Rectal smooth muscle tissue (tissue), 1 donor: ENCODE measurements at regions not wholly inside any gene's neighbourhood (a gene's known extent, or its start where the extent isn't known, plus 50 kb on each side); places are given as distances from the start of the nearest gene placed in this dataset.

Experiments used
- H3K27ac ChIP-seq: one replicate; pipeline ENCODE4 v1.7.0; 2013; ENCODE audit warnings: low read depth, low read length, inconsistent platforms
- H3K27me3 ChIP-seq: one replicate; pipeline ENCODE4 v1.7.0; 2013; ENCODE audit warnings: low read length; ENCODE audit not compliant: control insufficient read depth, insufficient read depth
- H3K36me3 ChIP-seq: one replicate; pipeline ENCODE4 v1.7.0; 2013; ENCODE audit warnings: low read length; ENCODE audit not compliant: control insufficient read depth, insufficient read depth
- H3K4me1 ChIP-seq: one replicate; pipeline ENCODE4 v1.7.0; 2013; ENCODE audit warnings: low read length; ENCODE audit not compliant: control insufficient read depth, insufficient read depth
- H3K4me3 ChIP-seq: one replicate; pipeline ENCODE4 v1.7.0; 2013; ENCODE audit warnings: low read length
- H3K9ac ChIP-seq: one replicate; pipeline ENCODE4 v1.7.0; 2013; ENCODE audit warnings: low read length

DNA sequence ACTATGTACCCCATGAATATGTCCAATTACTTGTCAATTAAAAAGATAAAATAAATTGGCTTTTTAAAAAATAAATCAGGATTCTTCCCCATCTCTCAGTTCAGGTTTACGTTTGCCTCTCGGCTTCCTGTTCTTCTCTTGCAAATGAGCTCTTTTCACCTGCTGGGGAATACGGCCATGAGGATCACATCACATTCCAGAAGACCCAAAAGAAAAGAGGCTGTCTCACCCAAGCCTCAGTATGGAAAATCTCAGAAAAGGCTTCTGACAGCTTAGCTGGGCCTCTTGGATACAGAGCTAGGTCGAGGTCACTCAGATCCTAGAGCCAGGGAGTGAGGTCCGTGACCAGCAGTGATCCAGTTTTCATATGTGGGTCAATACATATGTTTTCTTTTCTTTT lies 171.2 kb upstream of the SDK2 start:
- Histone ChIP-seq H3K27me3 (no peaks in the 10 kb centered on the region), H3K36me3 (no peaks in the 10 kb centered on the region), H3K9ac (no peak overlapping the region), H3K27ac (no peak overlapping the region), H3K4me1 (no peaks in the 10 kb centered on the region), H3K4me3 (no peak overlapping the region)

GRCh38 chr17:73819440-73820395 lies 175.5 kb upstream of the SDK2 start:
- H3K36me3 ChIP-seq: no peaks in the 10 kb centered on the region
- no peaks in the 10 kb centered on the region for H3K4me1 ChIP-seq
- H3K4me3 ChIP-seq: no peak overlapping the region
- H3K27me3 ChIP-seq: no peaks in the 10 kb centered on the region
- H3K27ac ChIP-seq: no peak overlapping the region
- H3K9ac ChIP-seq: no peak overlapping the region

DNA sequence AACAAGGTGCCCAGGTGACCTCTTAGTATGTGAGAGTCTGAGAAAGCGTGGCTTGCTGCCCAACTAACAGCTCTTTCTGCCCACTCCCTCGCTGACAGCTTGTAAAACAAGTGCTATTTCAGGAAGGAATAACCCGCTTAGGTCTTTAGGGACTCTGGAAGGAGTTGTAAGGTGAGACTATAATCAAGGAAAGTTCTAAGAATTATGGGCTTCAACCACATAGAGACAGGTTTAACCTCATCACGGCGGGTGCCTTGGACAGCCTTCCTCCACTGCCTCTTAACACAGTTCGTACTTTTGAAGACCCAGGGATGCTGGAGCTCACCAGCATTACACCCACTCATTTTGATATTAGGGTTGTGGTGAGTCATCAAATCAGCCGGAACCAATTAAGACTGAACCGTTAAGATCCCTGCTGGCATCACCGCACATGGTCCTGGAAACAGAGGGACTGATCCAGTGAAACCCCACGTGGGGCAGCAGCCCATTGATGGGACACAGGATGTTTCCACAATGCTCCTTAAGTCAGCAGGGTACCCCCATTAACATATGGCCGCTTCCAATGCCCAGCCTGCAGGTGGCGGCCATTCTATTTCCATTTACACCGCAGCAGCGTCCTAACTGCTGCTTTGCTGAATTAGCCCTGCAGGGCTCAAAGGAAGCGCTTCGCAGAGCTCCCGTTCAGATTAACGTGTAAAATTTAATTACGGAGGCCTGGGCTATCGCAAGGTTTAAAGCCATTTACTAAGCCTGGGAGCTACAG lies 176.6 kb upstream of the SDK2 start:
- no peaks in the 10 kb centered on the region for H3K36me3 ChIP-seq
- H3K4me3 ChIP-seq: no peak overlapping the region
- no peaks in the 10 kb centered on the region for H3K27me3 ChIP-seq
- H3K9ac ChIP-seq: no peak overlapping the region
- no peaks in the 10 kb centered on the region for H3K4me1 ChIP-seq
- no peak overlapping the region for H3K27ac ChIP-seq

GRCh38 chr17:73821665-73822064 lies 177.4 kb upstream of the SDK2 start:
- no peak overlapping the region for H3K9ac ChIP-seq
- no peak overlapping the region for H3K27ac ChIP-seq
- no peak overlapping the region for H3K4me3 ChIP-seq
- no peaks in the 10 kb centered on the region for H3K36me3 ChIP-seq
- no peaks in the 10 kb centered on the region for H3K4me1 ChIP-seq
- no peaks in the 10 kb centered on the region for H3K27me3 ChIP-seq

DNA sequence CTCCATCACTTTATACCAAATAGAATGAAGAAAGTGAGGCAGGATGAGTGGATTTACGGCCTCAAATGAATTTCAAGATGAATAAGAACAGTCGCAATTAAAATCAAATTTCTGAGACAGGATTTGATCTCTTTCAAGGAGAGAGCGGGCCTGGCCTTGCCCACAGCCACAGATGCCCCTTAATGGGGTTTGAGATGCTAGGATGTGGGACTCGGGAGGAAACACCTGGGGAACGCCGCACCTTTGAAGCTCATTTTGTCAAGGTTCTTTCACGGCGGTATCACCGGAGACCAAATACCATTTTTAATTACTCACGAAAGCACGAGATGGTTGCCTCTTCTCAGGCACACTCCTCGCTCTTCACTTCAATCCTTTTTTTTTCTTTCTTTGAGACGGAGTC lies 178.1 kb upstream of the SDK2 start:
- H3K36me3 ChIP-seq: no peaks in the 10 kb centered on the region
- H3K4me3 ChIP-seq: no peak overlapping the region
- no peaks in the 10 kb centered on the region for H3K4me1 ChIP-seq
- H3K9ac ChIP-seq: no peak overlapping the region
- H3K27me3 ChIP-seq: no peaks in the 10 kb centered on the region
- no peak overlapping the region for H3K27ac ChIP-seq

GRCh38 chr17:73823684-73824083 lies 179.4 kb upstream of the SDK2 start:
- Histone ChIP-seq H3K4me3 (no peak overlapping the region), H3K36me3 (no peaks in the 10 kb centered on the region), H3K27me3 (no peaks in the 10 kb centered on the region), H3K9ac (no peak overlapping the region), H3K4me1 (no peaks in the 10 kb centered on the region), H3K27ac (no peak overlapping the region)

GRCh38 chr17:73824321-73824720 lies 180.1 kb upstream of the SDK2 start:
- Histone ChIP-seq H3K9ac (no peak overlapping the region), H3K27ac (no peak overlapping the region), H3K36me3 (no peaks in the 10 kb centered on the region), H3K4me1 (no peaks in the 10 kb centered on the region), H3K4me3 (no peak overlapping the region), H3K27me3 (no peaks in the 10 kb centered on the region)

DNA sequence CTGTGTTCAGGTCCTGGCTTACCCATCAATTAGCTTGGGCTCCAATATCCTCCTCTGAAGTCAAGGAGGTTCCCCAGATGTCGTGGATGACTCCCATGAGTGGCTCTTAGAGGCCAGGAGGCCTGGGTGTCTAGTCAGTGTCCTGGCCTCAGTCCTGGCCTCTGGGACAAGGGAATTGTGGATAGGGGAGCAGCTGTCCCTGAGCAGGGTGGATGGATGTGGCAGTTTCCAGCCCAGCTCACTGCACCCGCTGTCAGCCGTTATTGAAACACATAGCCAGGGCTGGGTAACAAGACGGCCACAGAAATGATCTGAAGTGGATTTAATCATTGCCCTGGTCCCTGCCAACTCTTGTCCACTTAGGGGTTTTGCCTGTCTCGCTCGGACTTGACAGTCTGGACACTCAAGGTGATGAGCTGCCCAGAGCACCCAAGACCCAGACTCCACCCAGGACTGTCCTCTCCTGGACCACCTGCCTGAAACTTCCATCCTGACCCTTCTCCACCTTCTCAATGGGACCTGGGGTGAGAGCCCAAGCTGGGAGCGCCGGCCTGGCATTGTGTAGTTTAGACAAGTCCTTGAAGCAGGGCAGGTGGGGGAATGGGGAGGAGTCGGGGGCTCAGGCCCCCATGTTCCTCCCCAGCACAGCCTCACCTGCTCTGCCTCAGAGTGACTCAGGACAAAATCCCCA lies 182.1 kb upstream of the SDK2 start:
- no peak overlapping the region for H3K9ac ChIP-seq

DNA sequence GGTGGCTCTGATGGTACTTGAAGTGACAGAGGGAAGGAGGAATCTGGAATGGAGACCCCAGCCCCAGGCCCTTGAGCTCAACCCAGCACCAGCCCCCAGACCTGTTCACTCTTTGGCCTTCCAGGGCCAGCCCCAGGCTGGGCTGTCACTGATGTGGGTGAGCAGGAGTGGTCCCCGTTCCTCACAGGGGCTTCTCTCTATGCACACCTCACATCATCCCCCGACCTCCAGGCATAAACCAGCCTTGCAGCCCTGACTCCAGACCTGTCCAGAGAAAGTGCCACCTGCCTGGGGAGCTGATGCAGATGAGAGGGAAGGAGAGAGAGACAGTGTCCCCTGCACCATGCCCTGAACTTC lies 182.6 kb upstream of the SDK2 start:
- no peaks in the 10 kb centered on the region for H3K36me3 ChIP-seq
- no peak overlapping the region for H3K27ac ChIP-seq
- H3K9ac ChIP-seq: no peak overlapping the region
- no peaks in the 10 kb centered on the region for H3K4me1 ChIP-seq
- no peak overlapping the region for H3K4me3 ChIP-seq
- H3K27me3 ChIP-seq: no peaks in the 10 kb centered on the region

More for the DNA sequence above, 182.1 kb upstream of the SDK2 start:
- Histone ChIP-seq H3K27ac (no peak overlapping the region), H3K27me3 (no peaks in the 10 kb centered on the region), H3K4me3 (no peak overlapping the region), H3K4me1 (no peaks in the 10 kb centered on the region), H3K36me3 (no peaks in the 10 kb centered on the region)

- Histone ChIP-seq H3K9ac (no peak overlapping the region), H3K4me3 (no peak overlapping the region), H3K27me3 (no peaks in the 10 kb centered on the region), H3K36me3 (no peaks in the 10 kb centered on the region), H3K27ac (no peak overlapping the region), H3K4me1 (no peaks in the 10 kb centered on the region)
These were observed 183.5 kb upstream of the SDK2 start for GRCh38 chr17:73827627-73828291.

- no peak overlapping the region for H3K27ac ChIP-seq
- H3K4me3 ChIP-seq: no peak overlapping the region
- H3K4me1 ChIP-seq: no peaks in the 10 kb centered on the region
- no peak overlapping the region for H3K9ac ChIP-seq
- H3K27me3 ChIP-seq: no peaks in the 10 kb centered on the region
- H3K36me3 ChIP-seq: no peaks in the 10 kb centered on the region
These were observed 185.5 kb upstream of the SDK2 start for GRCh38 chr17:73829676-73830280.

GRCh38 chr17:73831699-73832098 lies 187.5 kb upstream of the SDK2 start:
- H3K27ac ChIP-seq: no peak overlapping the region
- no peaks in the 10 kb centered on the region for H3K36me3 ChIP-seq
- no peaks in the 10 kb centered on the region for H3K27me3 ChIP-seq
- no peak overlapping the region for H3K9ac ChIP-seq
- no peaks in the 10 kb centered on the region for H3K4me1 ChIP-seq
- H3K4me3 ChIP-seq: no peak overlapping the region
